ENCODE measurements at regions not wholly inside any gene's neighbourhood (a gene's known extent, or its start where the extent isn't known, plus 50 kb on each side); places are given as distances from the start of the nearest gene placed in this dataset.

DNA sequence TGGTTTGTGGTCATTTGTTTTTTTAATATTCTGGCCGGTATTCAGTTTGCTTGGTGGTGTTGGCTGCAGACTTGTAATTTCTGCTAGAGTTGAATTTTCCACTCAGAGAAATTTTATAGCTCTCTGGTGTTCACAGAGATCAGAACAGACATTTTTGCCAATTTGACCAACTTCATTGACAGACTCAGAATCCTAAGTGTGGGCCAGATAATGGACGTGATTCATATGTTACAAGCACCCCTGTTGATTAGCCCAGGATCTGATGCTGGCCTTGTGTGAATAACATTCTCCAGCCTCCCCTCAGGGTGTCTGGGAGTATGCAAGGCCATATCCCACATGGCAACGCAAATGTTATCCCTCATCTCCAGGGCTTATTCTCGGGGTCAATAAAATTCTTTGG is 283.8 kb downstream of the C7orf25 start:
- 61 to 71% methylated on average over 4 of the region's 4 CpGs for WGBS, 2 donors
- no peak overlapping the region for H3K4me3 ChIP-seq (ENCODE audit: low read depth, poor library complexity, severe bottlenecking)
- no peak for DNase-seq (ENCODE audit: low spot score in 2 of 2)
- intact Hi-C loops (cut with DNase I; ENCODE audit: low total_unique reads), result no loop called here
- TF ChIP-seq, protein P1, sequence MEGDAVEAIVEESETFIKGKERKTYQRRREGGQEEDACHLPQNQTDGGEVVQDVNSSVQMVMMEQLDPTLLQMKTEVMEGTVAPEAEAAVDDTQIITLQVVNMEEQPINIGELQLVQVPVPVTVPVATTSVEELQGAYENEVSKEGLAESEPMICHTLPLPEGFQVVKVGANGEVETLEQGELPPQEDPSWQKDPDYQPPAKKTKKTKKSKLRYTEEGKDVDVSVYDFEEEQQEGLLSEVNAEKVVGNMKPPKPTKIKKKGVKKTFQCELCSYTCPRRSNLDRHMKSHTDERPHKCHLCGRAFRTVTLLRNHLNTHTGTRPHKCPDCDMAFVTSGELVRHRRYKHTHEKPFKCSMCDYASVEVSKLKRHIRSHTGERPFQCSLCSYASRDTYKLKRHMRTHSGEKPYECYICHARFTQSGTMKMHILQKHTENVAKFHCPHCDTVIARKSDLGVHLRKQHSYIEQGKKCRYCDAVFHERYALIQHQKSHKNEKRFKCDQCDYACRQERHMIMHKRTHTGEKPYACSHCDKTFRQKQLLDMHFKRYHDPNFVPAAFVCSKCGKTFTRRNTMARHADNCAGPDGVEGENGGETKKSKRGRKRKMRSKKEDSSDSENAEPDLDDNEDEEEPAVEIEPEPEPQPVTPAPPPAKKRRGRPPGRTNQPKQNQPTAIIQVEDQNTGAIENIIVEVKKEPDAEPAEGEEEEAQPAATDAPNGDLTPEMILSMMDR (IDR thresholded peaks at IDR 0.05), result no peak
- no peak for TF ChIP-seq POLR2A (IDR thresholded peaks at IDR 0.05)

DNA sequence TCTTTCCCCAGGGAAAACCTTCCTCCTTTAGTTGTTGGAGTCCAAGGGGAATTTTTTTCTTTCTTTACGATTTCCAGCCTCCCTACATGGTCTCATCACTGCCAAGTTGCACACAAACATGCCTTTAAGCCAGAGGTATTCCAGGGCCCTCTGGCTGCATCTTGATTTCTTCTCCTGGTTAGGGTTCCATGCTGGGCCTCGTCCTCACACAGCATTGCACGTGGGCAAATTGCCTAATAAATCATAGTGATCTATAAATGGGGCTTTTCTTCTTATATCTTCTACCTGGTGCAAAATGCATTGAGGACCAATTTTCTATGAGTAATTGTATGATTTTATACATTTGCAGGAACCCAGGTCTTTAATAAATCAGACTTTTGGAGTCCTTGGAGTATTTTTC is 284.2 kb downstream of the C7orf25 start:
- no peak for DNase-seq (ENCODE audit: low spot score in 2 of 2)
- H3K4me3 ChIP-seq (ENCODE audit: low read depth, poor library complexity, severe bottlenecking), result no peak overlapping the region
- TF ChIP-seq, protein P1 (IDR thresholded peaks at IDR 0.05), result no peak
- no peak for TF ChIP-seq POLR2A (IDR thresholded peaks at IDR 0.05)
- 43 to 49% methylated on average over 3 of the region's 3 CpGs for WGBS, 2 donors
- intact Hi-C loops (cut with DNase I; ENCODE audit: low total_unique reads), result no loop called here

DNA sequence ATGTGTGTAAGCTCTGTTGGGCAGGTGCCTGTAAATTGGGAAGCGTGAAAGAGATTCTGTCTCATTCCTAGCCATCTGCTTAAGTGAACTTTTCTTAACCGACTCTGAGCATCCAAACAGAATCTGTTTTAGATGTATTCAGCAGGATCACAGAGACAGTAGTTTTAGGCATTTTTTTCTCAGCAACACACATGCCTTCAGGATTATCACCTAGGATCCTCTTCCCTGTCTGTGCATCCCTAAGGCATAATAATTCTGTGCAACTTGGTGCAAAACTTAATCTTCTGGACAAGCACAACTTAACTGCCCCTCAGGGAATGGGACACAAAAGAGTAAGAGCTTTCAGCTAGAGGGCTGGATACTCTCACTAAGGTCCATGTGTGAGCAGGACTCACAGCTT is 284.8 kb downstream of the C7orf25 start:
- no peak for DNase-seq (ENCODE audit: low spot score in 2 of 2)
- 77 to 79% methylated on average over 2 of the region's 2 CpGs for WGBS, 2 donors

DNA sequence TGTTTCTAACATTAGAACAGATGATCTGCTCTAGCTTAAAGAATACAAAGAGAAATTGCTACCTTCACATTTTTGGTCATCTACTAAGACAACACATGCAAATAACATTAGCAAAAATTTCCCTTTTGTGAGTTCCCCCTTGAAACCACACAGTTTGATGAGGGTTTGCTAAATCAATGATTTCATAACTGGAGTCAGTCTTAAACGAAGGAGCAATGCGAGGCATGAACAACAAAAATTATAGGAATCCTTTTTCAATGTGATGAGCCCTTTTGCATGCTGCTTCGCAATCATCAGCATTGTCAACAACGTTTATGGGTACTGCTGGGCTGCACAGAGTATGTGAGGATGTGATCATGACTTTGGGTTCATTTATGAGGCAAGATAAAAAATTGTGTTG is 286.4 kb downstream of the C7orf25 start:
- 93 to 94% methylated on average over 4 of the region's 4 CpGs for WGBS, 2 donors
- DNase-seq (ENCODE audit: low spot score in 2 of 2), result no peak
- intact Hi-C loops (cut with DNase I; ENCODE audit: low total_unique reads), result no loop called here
- no peak overlapping the region for H3K4me3 ChIP-seq (ENCODE audit: low read depth, poor library complexity, severe bottlenecking)
- TF ChIP-seq, protein P1 (IDR thresholded peaks at IDR 0.05), result no peak
- no peak for TF ChIP-seq POLR2A (IDR thresholded peaks at IDR 0.05)

More for the DNA sequence above, 284.8 kb downstream of the C7orf25 start:
- TF ChIP-seq POLR2A (IDR thresholded peaks at IDR 0.05), result no peak
- TF ChIP-seq, protein P1 (IDR thresholded peaks at IDR 0.05), result no peak
- intact Hi-C loops (cut with DNase I; ENCODE audit: low total_unique reads), result no loop called here
- no peak overlapping the region for H3K4me3 ChIP-seq (ENCODE audit: low read depth, poor library complexity, severe bottlenecking)

- intact Hi-C loops (cut with DNase I; ENCODE audit: low total_unique reads), result no loop called here
- TF ChIP-seq, protein P1 (IDR thresholded peaks at IDR 0.05), result no peak
- no peak for TF ChIP-seq POLR2A (IDR thresholded peaks at IDR 0.05)
- no peak overlapping the region for H3K4me3 ChIP-seq (ENCODE audit: low read depth, poor library complexity, severe bottlenecking)
- DNase-seq (ENCODE audit: low spot score in 2 of 2), result no peak
Measured at GRCh38 chr7:42624471-42624870, 287.4 kb downstream of the C7orf25 start.

DNA sequence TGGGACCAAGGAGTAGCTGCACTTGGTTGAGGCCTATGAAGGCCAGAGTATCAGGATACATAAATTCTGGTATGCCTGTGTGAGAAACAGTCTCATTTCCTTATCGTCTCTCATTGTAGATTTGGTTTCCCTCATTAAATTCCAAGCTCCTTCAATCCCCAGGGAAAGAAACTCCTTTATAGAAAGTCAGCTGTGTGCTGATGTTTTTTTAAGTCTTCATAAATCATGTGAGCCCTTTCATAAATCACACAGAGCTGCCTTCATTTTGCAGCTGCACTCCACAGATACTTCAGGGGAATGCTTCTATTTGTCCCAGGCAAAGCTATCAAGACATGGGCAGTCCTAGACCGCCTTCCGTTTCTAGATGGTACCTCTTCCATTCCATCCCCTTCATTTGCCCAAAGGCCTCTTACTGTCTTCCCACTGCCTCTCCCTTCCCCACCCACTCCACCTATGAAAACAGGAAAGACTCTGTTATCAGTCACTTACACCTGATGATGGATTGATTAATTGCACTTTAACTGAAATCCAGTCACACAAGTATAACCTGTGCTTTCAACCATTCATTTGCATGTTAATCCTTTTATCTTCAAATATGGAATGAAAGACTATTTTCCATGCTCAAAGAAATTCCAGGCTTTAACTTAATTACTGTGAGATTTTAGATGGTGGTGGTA is 290.2 kb downstream of the C7orf25 start:
- DNase-seq (ENCODE audit: low spot score in 2 of 2), result no peak
- 52 to 54% methylated on average over 3 of the region's 3 CpGs for WGBS, 2 donors
- intact Hi-C loops (cut with DNase I; ENCODE audit: low total_unique reads), result no loop called here
- TF ChIP-seq, protein P1 (IDR thresholded peaks at IDR 0.05), result no peak
- no peak for TF ChIP-seq POLR2A (IDR thresholded peaks at IDR 0.05)
- no peak overlapping the region for H3K4me3 ChIP-seq (ENCODE audit: low read depth, poor library complexity, severe bottlenecking)
